ENCODE measurements at regions not wholly inside any gene's neighbourhood (a gene's known extent, or its start where the extent isn't known, plus 50 kb on each side); places are given as distances from the start of the nearest gene placed in this dataset.

GRCh38 chrX:119996069-119996468, 52.5 kb upstream of the NKAP start:
- Histone ChIP-seq H2BK5ac (ENCODE audit: insufficient read length, low read length) (no peak overlapping the region), H3K4ac (ENCODE audit: low read depth, low read length) (no peak overlapping the region), H3K23me2 (ENCODE audit: insufficient read length, low read depth, low read length, poor library complexity, severe bottlenecking) (peaks cover 3% of the 10 kb centered on the region), H3K4me2 (ENCODE audit: insufficient read depth, insufficient read length, low read length) (no peak overlapping the region), H3K9me3 (ENCODE audit: control insufficient read depth, low read depth, low read length) (peaks cover 26% of the 10 kb centered on the region), H2AK5ac (ENCODE audit: insufficient read length, low read length) (no peak overlapping the region), H3K79me1 (ENCODE audit: insufficient read depth, low read depth, low read length, poor library complexity, severe bottlenecking) (no peaks in the 10 kb centered on the region), H3K56ac (ENCODE audit: insufficient read length, low read depth, low read length) (no peak overlapping the region), H4K8ac (replicated peaks; ENCODE audit: insufficient read length, low read depth, low read length) (no peak overlapping the region), H4K20me1 (ENCODE audit: control insufficient read depth, insufficient read depth, insufficient read length) (no peaks in the 10 kb centered on the region), H4K5ac (ENCODE audit: insufficient read length, low read depth, low read length) (no peak overlapping the region), H3K79me2 (ENCODE audit: insufficient read depth, low read length) (no peaks in the 10 kb centered on the region), H2AFZ (ENCODE audit: low read length) (no peak overlapping the region), H2BK15ac (ENCODE audit: low read depth, low read length) (no peak overlapping the region), H3K23ac (ENCODE audit: insufficient read length, low read depth, low read length) (no peak overlapping the region), H3K9ac (ENCODE audit: extremely low read depth, insufficient read length, low read length) (no peak overlapping the region), H3K4me1 (ENCODE audit: insufficient read depth, low read length) (no peaks in the 10 kb centered on the region), H2BK20ac (ENCODE audit: low read depth, low read length, poor library complexity, severe bottlenecking) (no peak overlapping the region), H3K27ac (ENCODE audit: insufficient read length, low read depth, low read length) (no peak overlapping the region), H4K91ac (ENCODE audit: insufficient read length, low read depth, low read length) (no peak overlapping the region), H2BK12ac (ENCODE audit: insufficient read length, low read depth, low read length) (no peak overlapping the region), H2BK120ac (ENCODE audit: low read depth, low read length, poor library complexity, severe bottlenecking) (no peak overlapping the region), H3T11ph (ENCODE audit: low read length) (no peak overlapping the region), H3K18ac (ENCODE audit: insufficient read length, low read depth, low read length) (no peak overlapping the region), H3K14ac (ENCODE audit: insufficient read depth, low read length) (no peak overlapping the region), H3K27me3 (ENCODE audit: insufficient read depth, low read length) (peaks cover 83% of the 10 kb centered on the region)
- Mint-ChIP-seq H3K4me1 (peaks cover 3 to 17% of the 10 kb centered on the region in 2 experiments; a peak in 2 of 4 replicates), H3K4me3 (no peak overlapping the region), H3K27me3 (ENCODE audit: low read depth) (peaks cover 100% of the 10 kb centered on the region), H3K9me3 (peaks cover 85 to 87% of the 10 kb centered on the region in 2 experiments), H3K27ac (no peak overlapping the region), H3K36me3 (ENCODE audit: insufficient read depth in 1 of 3, low read depth in 3 of 3) (no peaks in the 10 kb centered on the region; a peak in 3 of 7 replicates)
- no CpG with 5 or more reads among the region's 3 CpGs for WGBS (ENCODE audit: extremely low coverage, insufficient read length, low lambda C conversion rate)
- no peak for TF ChIP-seq CTCF (conservative IDR thresholded peaks at IDR 0.05)
- no peak for DNase-seq

All from H9 (cell line).